22Rv1 (cell line): ENCODE measurements at regions not wholly inside any gene's neighbourhood (a gene's known extent, or its start where the extent isn't known, plus 50 kb on each side); places are given as distances from the start of the nearest gene placed in this dataset.

Experiments used
- ZFX ChIP-seq: fragments of 450-650 bp; IDR thresholded peaks from 2 replicates; pipeline ENCODE4 v1.6.1; 2017; ENCODE audit warnings: antibody characterized with exemption, borderline replicate concordance
- TF ChIP-seq, protein P1 (sequence below): fragments of 450-650 bp; IDR thresholded peaks from 2 replicates; pipeline ENCODE4 v1.5.1; 2017; ENCODE audit warnings: mild to moderate bottlenecking

DNA sequence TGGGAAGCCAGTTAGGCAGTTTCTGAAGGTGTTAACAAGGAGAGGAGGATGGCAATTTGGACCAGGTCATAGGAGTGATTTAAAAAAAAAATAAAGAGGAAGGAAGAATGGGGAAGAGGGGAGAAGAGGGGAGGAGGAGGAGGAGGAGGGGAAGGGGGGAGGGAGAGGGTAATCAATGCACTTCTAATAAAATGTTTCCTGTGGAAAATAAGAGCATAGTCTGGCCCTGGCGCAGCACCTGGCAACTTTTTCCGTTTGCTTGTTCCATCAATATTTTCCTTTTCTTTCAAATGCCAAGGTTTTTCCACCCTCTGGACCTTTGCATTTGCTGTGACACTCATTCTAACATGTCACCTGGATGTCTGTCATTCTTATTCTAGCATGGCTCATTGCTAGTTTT, 308.2 kb downstream of the PPP1R3A start:
- TF ChIP-seq ZFX: no peak
- TF ChIP-seq, protein P1, sequence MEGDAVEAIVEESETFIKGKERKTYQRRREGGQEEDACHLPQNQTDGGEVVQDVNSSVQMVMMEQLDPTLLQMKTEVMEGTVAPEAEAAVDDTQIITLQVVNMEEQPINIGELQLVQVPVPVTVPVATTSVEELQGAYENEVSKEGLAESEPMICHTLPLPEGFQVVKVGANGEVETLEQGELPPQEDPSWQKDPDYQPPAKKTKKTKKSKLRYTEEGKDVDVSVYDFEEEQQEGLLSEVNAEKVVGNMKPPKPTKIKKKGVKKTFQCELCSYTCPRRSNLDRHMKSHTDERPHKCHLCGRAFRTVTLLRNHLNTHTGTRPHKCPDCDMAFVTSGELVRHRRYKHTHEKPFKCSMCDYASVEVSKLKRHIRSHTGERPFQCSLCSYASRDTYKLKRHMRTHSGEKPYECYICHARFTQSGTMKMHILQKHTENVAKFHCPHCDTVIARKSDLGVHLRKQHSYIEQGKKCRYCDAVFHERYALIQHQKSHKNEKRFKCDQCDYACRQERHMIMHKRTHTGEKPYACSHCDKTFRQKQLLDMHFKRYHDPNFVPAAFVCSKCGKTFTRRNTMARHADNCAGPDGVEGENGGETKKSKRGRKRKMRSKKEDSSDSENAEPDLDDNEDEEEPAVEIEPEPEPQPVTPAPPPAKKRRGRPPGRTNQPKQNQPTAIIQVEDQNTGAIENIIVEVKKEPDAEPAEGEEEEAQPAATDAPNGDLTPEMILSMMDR: no peak
